Activated CD8-positive, alpha-beta memory T cell treated with anti-CD3 and anti-CD28 coated beads for 36 hours (primary cell): ENCODE measurements at regions not wholly inside any gene's neighbourhood (a gene's known extent, or its start where the extent isn't known, plus 50 kb on each side); places are given as distances from the start of the nearest gene placed in this dataset.

Experiments used
- CTCF ChIA-PET: fragments of 350-600 bp; sonication (Branson Sonifier 250); formaldehyde crosslinking; loops from one replicate; lab custom pipeline; 2021; ENCODE audit warnings: antibody characterized with exemption; lab: Charles Lee
- POLR2A ChIA-PET: fragments of 350-600 bp; sonication (Branson Sonifier 250); formaldehyde crosslinking; loops from one replicate; lab custom pipeline; 2021; ENCODE audit warnings: antibody characterized with exemption; lab: Charles Lee

DNA sequence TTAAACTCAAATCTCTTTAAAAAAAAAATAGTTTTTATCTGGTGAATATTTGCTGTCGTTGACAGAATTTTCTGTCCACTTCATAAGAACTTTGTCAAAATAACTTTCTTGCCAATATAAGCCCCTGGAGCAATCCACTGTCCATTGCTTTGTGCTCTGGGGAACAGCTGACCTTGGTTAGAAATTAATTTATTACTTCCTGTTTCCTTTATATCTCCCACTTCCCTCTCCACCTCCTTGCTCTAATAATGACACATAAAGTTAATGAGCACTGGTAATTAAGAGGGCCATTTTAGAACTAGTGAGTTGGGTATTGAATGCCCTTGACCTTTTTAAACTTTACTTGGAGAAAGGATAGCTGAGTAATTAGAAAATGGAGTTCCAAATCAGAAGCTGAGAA is 151.3 kb upstream of the LEF1 start:
- CTCF ChIA-PET: interaction anchor here (0.5 kb wide), 1 partner anchor 148 kb away, joined by 3 read pairs; no protein-coding TSS in a partner anchor

DNA sequence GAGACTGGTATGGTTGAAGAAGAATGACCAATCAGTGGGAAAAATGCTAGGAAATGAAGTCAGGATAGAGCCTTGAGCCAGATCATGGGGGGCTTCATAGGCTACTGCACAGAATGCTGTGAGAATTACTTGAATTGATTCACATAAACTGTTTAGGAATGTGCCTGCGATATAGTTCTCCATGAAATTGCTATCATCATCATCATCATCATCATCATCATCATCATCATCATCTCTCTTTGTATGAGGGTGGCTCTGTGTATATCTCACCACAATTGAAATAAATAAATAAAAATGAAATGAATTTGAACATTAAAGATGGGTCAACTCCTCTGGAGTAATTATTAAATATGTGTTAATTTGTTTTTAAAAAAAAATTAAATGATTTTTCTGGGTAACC is 148.6 kb upstream of the LEF1 start:
- POLR2A ChIA-PET: no interaction called here

More for the DNA sequence above, 151.3 kb upstream of the LEF1 start:
- POLR2A ChIA-PET: no interaction called here

DNA sequence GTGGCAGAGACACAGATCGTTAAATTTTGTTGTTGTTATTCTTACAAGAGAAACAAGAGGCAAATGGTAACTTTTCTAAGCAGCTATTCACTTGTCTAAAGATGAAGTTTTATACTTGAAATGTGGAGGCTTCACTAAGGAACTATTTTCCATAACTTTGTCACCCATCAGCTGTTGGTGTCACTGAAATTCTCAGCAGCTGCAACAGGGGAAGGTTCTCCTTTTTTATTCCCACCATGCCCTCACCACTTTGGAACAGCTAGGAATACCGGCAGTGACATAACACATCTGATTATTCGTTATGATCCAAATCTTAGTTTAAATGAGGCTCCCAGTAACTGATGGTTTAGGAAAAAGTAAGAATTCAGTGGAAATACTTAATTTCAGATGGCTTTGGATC is 147.0 kb upstream of the LEF1 start:
- ChIA-PET POLR2A (no interaction called here), CTCF (no interaction called here)

More for the DNA sequence above, 148.6 kb upstream of the LEF1 start:
- CTCF ChIA-PET: no interaction called here

DNA sequence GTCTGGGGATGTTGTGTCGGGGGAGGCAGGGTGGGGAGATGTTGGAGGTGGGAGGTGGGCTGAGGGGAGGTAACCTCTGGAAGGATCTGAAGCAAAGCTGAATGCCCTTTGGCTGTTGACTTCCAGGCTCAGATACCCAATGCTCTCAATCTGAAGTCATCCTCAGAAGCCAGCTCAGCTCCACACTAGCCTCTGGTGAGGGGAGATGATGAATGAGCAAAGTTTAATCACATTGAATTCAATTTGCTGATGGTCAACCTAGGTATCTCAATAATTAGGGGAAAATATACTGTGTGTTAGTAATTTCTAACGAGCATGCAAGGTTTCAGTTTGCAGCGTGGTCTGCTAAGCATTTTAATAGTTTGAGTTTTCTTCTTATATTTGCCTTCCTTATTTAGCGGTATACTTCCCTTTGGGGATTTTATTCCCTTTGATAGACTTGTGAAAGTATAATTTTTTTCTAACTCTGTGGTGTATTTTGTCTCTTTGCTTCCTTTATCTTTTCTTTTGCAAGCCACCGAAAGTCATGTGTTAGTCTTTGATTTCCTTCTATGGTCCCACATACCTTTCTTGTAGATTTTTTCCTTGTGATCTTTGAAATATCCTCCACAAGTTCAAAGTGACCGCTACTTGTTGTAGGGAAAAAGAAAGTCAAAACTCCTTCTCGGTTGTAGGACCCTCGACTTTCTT is 146.3 kb upstream of the LEF1 start:
- CTCF ChIA-PET: no interaction called here
- POLR2A ChIA-PET: no interaction called here

DNA sequence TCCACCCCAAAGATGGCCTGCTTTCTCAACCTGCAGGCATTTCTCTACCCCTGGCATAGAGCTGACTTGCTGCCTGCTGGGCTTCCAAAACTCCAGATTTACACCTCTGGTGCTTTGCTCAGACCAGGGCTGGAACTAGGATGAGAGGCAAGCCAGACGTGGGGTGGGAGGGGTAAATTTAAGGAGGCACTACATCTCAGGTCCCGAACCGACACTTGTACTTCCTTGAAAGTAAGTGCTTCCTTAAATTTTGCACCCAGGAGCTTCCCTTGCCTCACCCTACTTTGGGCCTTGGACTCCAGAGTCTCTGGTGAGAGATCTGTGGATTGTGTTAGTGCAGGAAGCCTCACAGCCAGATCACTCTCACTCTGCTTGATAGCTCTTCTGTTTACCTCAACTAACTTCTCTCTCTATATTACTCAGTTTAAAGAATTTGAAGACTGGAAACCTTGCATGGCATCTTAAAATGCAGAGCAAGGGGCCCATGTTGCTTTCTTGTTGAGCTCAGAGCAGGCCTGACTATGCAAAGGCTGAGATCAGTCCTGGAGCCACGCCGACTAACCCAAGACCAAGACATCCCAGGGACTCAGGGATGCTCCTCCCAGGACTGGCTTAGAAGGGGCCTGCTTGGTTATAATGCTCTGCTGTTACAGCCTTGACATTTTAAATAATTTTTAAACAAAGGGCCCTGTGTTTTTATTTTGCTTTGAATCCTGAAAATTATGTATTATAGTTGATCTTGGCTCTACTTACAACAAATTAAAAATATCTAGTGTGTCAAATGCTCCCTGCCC is 145.0 kb upstream of the LEF1 start:
- ChIA-PET POLR2A (no interaction called here), CTCF (no interaction called here)

DNA sequence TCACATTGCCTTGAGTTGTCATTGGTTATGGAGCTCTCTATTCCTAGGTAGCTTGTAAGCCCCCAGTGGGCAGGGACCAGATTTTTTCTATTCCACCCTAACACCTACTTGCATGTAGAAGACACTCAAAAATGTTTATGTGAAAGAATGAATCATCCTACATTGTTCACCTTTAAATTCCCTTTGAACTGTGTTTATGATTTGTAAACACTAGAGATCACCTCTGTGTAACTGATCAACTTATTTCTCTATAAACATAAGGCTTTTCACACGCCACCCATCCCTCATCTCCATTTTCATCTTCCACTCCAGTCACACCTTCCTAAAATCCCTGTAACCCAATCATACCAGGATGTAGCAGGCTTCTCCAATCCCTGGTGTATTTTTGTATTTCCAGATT is 142.6 kb upstream of the LEF1 start:
- CTCF ChIA-PET: no interaction called here
- POLR2A ChIA-PET: no interaction called here

DNA sequence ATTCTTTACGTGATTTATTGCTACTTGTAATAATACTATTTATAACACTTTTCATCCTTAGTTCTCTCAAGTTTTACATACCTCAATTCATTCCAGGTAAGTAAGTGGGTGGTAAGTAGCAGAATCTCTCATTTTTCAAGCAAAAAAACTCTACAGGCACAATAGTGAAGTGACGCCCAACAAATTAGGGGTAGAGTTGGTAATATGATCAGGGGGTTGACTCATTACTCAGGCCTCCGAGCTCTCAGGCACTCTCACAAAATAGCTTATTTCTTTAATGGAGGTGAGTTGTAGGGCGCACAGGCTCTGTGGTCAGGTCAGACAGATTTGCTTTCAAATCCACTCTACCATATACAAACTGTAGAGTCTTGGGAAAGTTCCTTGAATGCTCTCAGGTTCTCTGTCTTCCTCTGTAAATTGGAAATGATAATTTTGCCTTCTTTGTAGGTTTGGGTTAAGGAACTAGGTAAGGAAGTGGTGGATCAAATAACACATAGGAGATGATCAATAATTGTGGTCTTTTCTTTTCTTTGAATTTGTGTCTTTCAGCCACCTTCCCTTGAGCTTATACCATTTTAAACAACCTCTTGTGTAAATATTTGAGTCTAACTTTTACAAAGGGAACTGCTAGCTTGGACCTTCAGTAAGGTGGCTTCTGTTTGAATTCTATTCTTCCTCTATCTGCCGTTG is 134.9 kb upstream of the LEF1 start:
- ChIA-PET CTCF (no interaction called here), POLR2A (no interaction called here)

DNA sequence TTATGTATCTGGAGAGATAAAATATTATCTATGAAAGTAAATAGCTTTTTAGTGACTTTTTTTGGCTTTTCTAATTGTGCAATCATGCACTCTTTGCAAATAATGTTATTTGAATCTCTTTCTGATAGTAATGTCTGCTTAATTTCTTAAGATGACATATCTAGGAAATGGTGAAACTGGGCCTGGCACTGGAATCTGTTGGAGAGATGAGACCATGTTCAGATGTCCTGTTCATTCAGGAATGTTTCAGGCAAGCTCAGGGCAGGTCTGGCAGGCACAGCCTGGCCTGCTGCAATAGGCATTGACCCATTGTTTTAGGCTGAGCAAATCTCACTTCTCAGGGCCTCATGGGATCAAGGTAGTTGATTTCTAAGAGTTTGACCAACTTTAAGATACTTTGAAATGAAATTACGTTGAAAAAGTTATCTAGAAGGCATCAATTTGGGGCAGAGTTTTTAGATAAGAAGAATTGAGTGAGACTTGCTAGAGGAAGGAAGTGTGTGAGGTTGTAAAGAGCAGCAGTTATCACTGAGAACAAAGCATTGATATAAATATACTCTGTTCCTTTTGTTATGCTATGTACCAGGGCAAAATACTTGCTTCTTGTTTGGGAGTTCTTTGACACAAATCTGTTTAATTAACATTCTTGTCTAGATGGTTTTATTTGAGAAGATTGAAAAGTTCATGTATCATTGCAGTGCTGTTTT is 133.0 kb upstream of the LEF1 start:
- CTCF ChIA-PET: no interaction called here
- POLR2A ChIA-PET: no interaction called here

DNA sequence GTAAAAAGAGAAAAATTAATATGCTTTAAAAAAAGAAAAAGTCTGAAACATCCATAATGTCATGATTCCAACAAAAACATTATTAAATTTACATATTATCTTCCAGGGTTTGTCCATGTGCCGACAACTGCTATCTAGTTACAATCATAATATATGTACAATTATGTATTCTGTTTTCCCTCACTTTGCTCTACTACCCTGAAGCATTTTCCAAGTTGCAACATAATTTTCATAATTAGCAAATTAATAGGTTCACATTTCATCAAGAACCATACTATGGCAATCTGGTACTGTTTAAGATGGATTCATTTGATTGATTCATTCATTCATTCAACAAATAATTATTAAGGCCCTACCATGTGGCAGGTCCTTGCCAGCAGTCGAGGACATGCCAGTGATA is 128.9 kb upstream of the LEF1 start:
- CTCF ChIA-PET: no interaction called here
- POLR2A ChIA-PET: no interaction called here

DNA sequence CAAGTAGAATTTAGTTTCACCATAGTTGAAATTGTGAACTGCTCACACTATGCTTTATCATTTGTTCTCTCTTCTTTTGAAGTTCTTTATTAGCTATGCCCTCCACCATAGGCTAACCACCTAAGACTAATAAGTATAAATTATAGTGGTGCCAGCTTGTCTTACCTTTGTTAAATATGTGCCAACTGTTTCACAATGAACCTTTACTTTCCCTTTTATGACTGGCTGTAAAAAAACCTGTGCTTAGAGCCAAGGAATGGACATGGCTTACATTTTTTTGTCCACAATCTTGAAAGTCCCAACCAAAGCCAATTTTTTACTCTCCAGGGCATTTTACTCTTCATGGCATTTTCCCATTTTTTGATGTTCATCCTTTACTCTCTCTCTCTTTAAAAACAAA is 123.5 kb upstream of the LEF1 start:
- ChIA-PET CTCF (no interaction called here), POLR2A (no interaction called here)

DNA sequence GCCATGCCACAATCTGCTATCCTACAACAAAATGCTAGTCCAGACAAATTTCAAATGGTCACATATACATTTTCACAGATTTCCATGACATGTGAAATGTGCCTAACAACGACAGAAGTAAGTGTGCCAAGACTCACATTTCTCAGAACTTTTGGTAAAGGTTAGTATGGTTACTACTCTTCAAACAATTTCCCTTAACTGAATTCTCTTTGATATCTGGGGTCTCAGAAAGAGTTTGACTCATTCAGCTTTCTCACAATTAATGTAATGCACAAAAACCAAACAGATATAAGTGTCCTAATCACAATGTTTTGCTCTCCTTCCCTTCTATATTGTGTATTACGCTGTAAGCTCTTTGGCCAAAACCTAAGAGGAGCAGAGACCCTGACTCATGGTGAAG is 122.4 kb upstream of the LEF1 start:
- POLR2A ChIA-PET: no interaction called here
- CTCF ChIA-PET: interaction anchor here (0.6 kb wide), 1 partner anchor 117 kb away, joined by 3 read pairs; no protein-coding TSS in a partner anchor

DNA sequence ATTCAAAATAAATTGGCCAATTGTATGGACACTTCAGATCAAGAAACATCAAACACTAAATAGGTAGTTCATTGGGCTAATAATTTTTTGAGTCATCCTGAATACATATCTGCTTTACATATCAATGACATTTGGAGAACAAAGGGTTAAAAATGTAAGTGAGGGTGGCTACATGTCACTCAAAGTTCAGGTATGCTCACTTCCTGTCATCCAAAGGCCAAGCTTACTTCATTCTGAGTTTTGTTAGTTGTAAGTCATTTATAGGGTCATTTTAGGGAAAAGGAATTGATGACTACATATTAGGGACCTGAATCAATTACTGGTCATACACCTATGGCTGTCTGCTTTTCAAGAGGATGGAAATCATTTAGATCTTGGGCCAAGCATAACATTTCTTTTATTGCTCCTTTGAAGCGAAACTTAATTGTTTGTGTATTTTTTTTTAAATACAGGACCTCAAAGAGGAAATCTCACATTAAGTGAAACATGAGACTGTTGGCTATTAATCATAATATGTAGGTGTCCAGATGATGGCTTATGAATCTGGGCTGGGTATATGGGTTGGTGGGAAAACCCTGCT is 119.2 kb upstream of the LEF1 start:
- ChIA-PET POLR2A (no interaction called here), CTCF (no interaction called here)

DNA sequence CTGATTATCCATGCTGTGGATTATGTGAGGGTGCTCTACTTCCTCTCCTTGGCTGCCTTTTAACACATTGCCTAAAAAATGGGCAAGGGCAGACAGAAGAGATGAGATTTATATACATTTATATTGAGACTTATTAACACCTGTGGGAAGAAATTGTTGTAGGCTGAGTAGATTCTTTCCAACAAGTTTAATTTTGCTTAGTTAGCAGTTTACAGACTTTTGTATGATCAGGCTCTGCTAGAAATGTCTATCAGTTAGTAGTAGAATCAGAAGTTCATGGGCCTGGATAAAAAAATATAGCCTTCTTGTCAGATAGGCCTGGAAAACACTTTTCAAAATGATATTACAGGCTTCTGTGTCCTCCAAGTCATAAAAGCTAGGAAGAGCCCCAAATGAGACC is 111.3 kb upstream of the LEF1 start:
- ChIA-PET POLR2A (no interaction called here), CTCF (no interaction called here)

DNA sequence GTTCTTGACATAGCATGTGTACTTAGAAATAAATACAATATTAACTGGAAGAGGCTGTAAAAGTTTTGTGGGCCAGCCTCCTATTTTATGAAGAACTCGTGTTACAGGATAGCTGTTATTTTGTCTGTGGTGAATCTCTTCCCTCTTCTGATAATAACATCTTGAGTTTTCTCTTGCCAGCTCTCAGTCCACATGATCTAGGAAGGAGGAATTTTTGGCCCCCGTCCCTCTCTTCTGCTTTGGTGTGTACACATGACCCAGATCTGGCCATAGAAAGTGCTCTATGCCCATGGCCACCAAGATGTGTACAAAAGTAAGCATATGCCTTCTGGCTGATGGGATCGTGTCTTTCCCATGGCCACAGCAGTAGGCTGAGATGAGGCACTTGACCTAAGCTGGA is 108.0 kb upstream of the LEF1 start:
- POLR2A ChIA-PET: no interaction called here
- CTCF ChIA-PET: no interaction called here

DNA sequence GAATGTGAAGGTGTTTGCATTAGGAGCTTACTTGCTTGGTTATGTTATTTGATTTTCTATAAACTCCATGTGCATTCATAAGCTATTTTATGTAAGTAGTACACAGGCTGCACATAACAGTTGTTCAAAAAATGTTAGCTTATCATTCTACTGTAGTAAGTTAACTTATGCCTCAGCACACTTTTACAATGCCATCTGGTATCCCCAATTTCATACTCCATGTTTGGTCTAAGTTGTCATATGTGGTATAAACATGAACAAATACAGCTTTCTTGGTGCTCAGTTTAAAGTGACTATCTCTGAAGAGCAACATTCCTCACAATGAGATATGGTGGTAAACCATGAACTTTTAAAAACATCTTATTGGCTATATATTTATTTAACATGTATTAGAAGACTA is 104.3 kb upstream of the LEF1 start:
- POLR2A ChIA-PET: no interaction called here

DNA sequence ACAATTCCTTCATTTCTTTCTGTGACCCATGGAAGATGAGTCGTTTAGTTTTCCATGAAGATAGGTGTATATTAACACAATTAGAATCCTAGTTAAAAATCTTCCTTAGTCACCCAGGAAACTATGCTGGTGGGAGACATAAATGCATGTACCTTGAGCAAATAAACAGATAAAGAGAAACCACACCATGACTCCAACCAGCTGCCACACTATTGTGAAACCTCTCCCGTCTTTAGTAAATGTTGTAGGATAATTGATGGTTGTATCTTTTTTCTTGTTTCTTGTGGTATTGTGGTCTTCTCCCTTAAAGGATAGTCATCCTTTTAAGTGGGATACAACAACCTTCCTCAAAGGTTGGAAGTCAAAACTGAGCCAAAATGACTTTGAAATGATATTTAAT is 103.8 kb upstream of the LEF1 start:
- POLR2A ChIA-PET: no interaction called here
- CTCF ChIA-PET: interaction anchor here (0.6 kb wide), 1 partner anchor 76 kb away, joined by 4 read pairs; no protein-coding TSS in a partner anchor

More for the DNA sequence above, 104.3 kb upstream of the LEF1 start:
- CTCF ChIA-PET: no interaction called here

DNA sequence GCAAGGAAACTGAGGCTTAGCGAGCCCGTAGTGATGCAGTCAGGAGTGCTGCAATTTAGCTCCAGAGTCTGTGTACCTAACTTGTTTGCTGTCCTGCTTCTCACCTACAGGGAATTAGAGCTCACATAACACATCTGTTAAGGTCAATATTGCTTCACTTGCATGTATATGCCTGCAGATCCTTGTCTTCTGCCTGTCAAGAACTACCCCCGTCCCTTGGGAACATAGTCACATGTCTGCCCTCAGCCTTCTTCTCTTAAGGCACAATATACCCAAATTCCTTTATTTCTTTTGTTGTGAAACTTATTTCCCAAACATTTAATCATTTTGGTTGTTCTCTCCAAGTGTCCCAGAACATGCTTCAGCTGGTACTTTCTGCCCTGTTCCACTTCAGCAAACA is 103.3 kb upstream of the LEF1 start:
- POLR2A ChIA-PET: no interaction called here
- CTCF ChIA-PET: interaction anchor here (0.6 kb wide), 1 partner anchor 76 kb away, joined by 4 read pairs; no protein-coding TSS in a partner anchor

DNA sequence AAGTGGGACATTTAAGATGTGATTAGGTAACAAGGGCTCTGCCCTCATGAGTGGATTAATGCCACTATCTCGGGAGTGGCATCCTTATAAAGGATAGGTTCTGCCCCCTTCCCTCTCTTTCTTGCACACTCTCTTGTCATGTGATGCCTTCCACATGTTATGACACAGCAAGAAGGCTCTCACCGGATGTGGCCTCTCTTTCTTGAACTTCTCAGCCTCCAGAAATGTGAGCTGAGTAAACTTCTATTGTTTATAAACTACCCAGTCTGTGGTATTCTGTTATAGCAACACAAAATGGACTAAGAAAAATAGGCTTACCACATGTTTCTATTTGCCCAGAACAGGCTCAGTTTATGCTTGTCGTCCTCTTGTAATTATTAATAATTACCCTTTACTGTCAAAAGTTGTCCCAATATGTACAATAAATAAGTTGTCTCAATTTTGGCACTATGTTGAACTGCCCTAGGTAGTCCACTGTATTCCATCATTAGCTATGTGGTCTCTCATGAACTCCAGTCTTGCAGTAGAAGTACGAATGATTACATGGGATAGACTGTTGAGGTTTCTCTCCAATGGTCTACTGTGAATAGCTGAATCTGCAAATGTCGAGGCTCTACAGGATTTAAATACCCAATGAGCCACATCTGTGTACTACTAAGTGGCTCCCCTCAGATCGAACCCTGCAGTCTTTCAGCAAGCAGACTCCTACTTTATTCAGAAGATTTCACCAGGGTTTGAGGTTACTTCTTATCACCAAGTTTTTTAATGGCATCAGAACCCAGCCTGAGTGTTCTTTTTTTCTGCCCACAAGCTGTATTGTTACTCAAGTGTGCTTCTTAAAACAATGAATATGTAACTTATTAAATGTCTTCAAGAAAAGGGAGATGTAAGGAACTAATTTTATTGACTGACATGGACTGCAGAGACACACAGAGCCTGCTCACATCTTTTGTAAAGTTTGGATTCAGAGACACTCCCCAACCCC is 102.0 kb upstream of the LEF1 start:
- ChIA-PET CTCF (no interaction called here), POLR2A (no interaction called here)
